ENCODE measurements at regions not wholly inside any gene's neighbourhood (a gene's known extent, or its start where the extent isn't known, plus 50 kb on each side); places are given as distances from the start of the nearest gene placed in this dataset.

- no peak for TF ChIP-seq CTCF (IDR thresholded peaks at IDR 0.05; ENCODE audit: insufficient read depth, low read depth, low read length)
- DNase-seq (ENCODE audit: low read depth), result no peak
- H3K4me3 ChIP-seq (ENCODE audit: low read depth, low read length), result no peak overlapping the region
These were observed 138.1 kb upstream of the NTF3 start for GRCh38 chr12:5293773-5294172.

GRCh38 chr12:5294274-5295070 is 137.4 kb upstream of the NTF3 start:
- no peak overlapping the region for H3K4me3 ChIP-seq (ENCODE audit: low read depth, low read length)
- TF ChIP-seq CTCF (IDR thresholded peaks at IDR 0.05; ENCODE audit: insufficient read depth, low read depth, low read length), result no peak
- no peak for DNase-seq (ENCODE audit: low read depth)

GRCh38 chr12:5295151-5295550 is 136.8 kb upstream of the NTF3 start:
- no peak for DNase-seq (ENCODE audit: low read depth)
- no peak overlapping the region for H3K4me3 ChIP-seq (ENCODE audit: low read depth, low read length)
- no peak for TF ChIP-seq CTCF (IDR thresholded peaks at IDR 0.05; ENCODE audit: insufficient read depth, low read depth, low read length)

GRCh38 chr12:5295996-5296395 is 135.9 kb upstream of the NTF3 start:
- no peak overlapping the region for H3K4me3 ChIP-seq (ENCODE audit: low read depth, low read length)
- no peak for DNase-seq (ENCODE audit: low read depth)
- no peak for TF ChIP-seq CTCF (IDR thresholded peaks at IDR 0.05; ENCODE audit: insufficient read depth, low read depth, low read length)

GRCh38 chr12:5301539-5301938 is 130.4 kb upstream of the NTF3 start:
- no peak for DNase-seq (ENCODE audit: low read depth)
- H3K4me3 ChIP-seq (ENCODE audit: low read depth, low read length), result no peak overlapping the region
- TF ChIP-seq CTCF (IDR thresholded peaks at IDR 0.05; ENCODE audit: insufficient read depth, low read depth, low read length), result no peak

- no peak for DNase-seq (ENCODE audit: low read depth)
- no peak overlapping the region for H3K4me3 ChIP-seq (ENCODE audit: low read depth, low read length)
- TF ChIP-seq CTCF (IDR thresholded peaks at IDR 0.05; ENCODE audit: insufficient read depth, low read depth, low read length), result no peak
These were observed 126.5 kb upstream of the NTF3 start for GRCh38 chr12:5305425-5305824.
